DND-41 (cell line): ENCODE measurements at regions not wholly inside any gene's neighbourhood (a gene's known extent, or its start where the extent isn't known, plus 50 kb on each side); places are given as distances from the start of the nearest gene placed in this dataset.

Source experiments
- ATAC-seq: fragments of 200-7000 bp; cut with Tn5 transposase; 3 replicates; pipeline ENCODE4 v1.9.1; 2021; ENCODE audit warnings: low read depth; ENCODE audit not compliant: insufficient read depth
- DNase-seq: peaks from one replicate; pipeline ENCODE4 v3.0.0-alpha.2; 2020
- H2AFZ ChIP-seq: 2 replicates; pipeline ENCODE4 v1.6.0; 2012; ENCODE audit warnings: low read depth, low read length
- H3K27ac ChIP-seq: 2 replicates; pipeline ENCODE4 v1.5.1; 2012; ENCODE audit warnings: low read length, inconsistent platforms
- H3K27me3 ChIP-seq: fragments of 200-600 bp; sonication (generic); 2 replicates; pipeline ENCODE4 v1.6.0; 2012; ENCODE audit warnings: low read length, mild to moderate bottlenecking, inconsistent platforms; ENCODE audit not compliant: insufficient read depth, poor library complexity
- H3K36me3 ChIP-seq: 2 replicates; pipeline ENCODE4 v1.5.1; 2012; ENCODE audit warnings: low read length, inconsistent platforms; ENCODE audit not compliant: insufficient read depth
- H3K4me1 ChIP-seq: 2 replicates; pipeline ENCODE4 v1.5.1; 2012; ENCODE audit warnings: mild to moderate bottlenecking, low read length; ENCODE audit not compliant: insufficient read depth
- H3K4me2 ChIP-seq: 2 replicates; pipeline ENCODE4 v1.6.0; 2012; ENCODE audit warnings: mild to moderate bottlenecking, moderate library complexity, low read length, inconsistent platforms; ENCODE audit not compliant: insufficient read depth
- H3K4me3 ChIP-seq, 2 experiments: fragments of 200-600 bp in 1 of 2; shearing (Covaris generic) in 1 of 2; 2 replicates each; pipeline ENCODE4 v1.5.1; 2012 to 2016; ENCODE audit warnings: inconsistent platforms in 2 of 2, low read length in 2 of 2, mild to moderate bottlenecking in 2 of 2, low read depth in 1 of 2, moderate library complexity in 1 of 2
- H3K79me2 ChIP-seq: 2 replicates; pipeline ENCODE4 v1.6.0; 2012; ENCODE audit warnings: low read length, inconsistent platforms; ENCODE audit not compliant: insufficient read depth
- H3K9ac ChIP-seq: 2 replicates; pipeline ENCODE4 v1.6.0; 2012; ENCODE audit warnings: low read depth, mild to moderate bottlenecking, inconsistent platforms, low read length, moderate library complexity
- H3K9me3 ChIP-seq: 2 replicates; pipeline ENCODE4 v1.5.1; 2012; ENCODE audit warnings: low read length, moderate library complexity, mild to moderate bottlenecking, inconsistent platforms; ENCODE audit not compliant: insufficient read depth, severe bottlenecking
- H4K20me1 ChIP-seq: 2 replicates; pipeline ENCODE4 v1.6.0; 2012; ENCODE audit warnings: low read length; ENCODE audit not compliant: insufficient read depth
- EZH2 ChIP-seq: IDR thresholded peaks from 3 replicates; pipeline ENCODE4 v1.6.1; 2012; ENCODE audit warnings: borderline replicate concordance, low read depth, mild to moderate bottlenecking, moderate library complexity, low read length, inconsistent platforms; ENCODE audit not compliant: severe bottlenecking
- TF ChIP-seq, protein P1 (sequence below): IDR thresholded peaks from 2 replicates; pipeline ENCODE4 v1.5.1; 2012; ENCODE audit warnings: borderline replicate concordance, low read length, moderate library complexity, mild to moderate bottlenecking; ENCODE audit not compliant: poor library complexity, severe bottlenecking; ENCODE audit errors: extremely low read depth

- no peaks in the 10 kb centered on the region for H3K4me1 ChIP-seq
- no peaks in the 10 kb centered on the region for H3K9me3 ChIP-seq
- H3K9ac ChIP-seq: no peak overlapping the region
- H3K36me3 ChIP-seq: no peaks in the 10 kb centered on the region
- H3K27me3 ChIP-seq: no peaks in the 10 kb centered on the region
- TF ChIP-seq, protein P1, sequence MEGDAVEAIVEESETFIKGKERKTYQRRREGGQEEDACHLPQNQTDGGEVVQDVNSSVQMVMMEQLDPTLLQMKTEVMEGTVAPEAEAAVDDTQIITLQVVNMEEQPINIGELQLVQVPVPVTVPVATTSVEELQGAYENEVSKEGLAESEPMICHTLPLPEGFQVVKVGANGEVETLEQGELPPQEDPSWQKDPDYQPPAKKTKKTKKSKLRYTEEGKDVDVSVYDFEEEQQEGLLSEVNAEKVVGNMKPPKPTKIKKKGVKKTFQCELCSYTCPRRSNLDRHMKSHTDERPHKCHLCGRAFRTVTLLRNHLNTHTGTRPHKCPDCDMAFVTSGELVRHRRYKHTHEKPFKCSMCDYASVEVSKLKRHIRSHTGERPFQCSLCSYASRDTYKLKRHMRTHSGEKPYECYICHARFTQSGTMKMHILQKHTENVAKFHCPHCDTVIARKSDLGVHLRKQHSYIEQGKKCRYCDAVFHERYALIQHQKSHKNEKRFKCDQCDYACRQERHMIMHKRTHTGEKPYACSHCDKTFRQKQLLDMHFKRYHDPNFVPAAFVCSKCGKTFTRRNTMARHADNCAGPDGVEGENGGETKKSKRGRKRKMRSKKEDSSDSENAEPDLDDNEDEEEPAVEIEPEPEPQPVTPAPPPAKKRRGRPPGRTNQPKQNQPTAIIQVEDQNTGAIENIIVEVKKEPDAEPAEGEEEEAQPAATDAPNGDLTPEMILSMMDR: no peak
- no peak for TF ChIP-seq EZH2
- H4K20me1 ChIP-seq: no peaks in the 10 kb centered on the region
- no peak overlapping the region for H3K27ac ChIP-seq
- no peak overlapping the region for H3K4me3 ChIP-seq
- DNase-seq: no peak
- no peak overlapping the region for H2AFZ ChIP-seq
- H3K79me2 ChIP-seq: no peaks in the 10 kb centered on the region
- ATAC-seq: no peak
- no peak overlapping the region for H3K4me2 ChIP-seq
These were observed 1299.8 kb upstream of the WWC1 start for GRCh38 chr5:166991601-166992000.

GRCh38 chr5:166992108-166992507 lies 1299.3 kb upstream of the WWC1 start:
- no peaks in the 10 kb centered on the region for H4K20me1 ChIP-seq
- no peaks in the 10 kb centered on the region for H3K9me3 ChIP-seq
- H3K4me1 ChIP-seq: no peaks in the 10 kb centered on the region
- TF ChIP-seq, protein P1: no peak
- TF ChIP-seq EZH2: no peak
- H3K9ac ChIP-seq: no peak overlapping the region
- no peaks in the 10 kb centered on the region for H3K36me3 ChIP-seq
- H2AFZ ChIP-seq: no peak overlapping the region
- no peak overlapping the region for H3K4me3 ChIP-seq
- no peak for DNase-seq
- H3K4me2 ChIP-seq: no peak overlapping the region
- H3K27ac ChIP-seq: no peak overlapping the region
- ATAC-seq: no peak
- H3K79me2 ChIP-seq: no peaks in the 10 kb centered on the region
- H3K27me3 ChIP-seq: no peaks in the 10 kb centered on the region

DNA sequence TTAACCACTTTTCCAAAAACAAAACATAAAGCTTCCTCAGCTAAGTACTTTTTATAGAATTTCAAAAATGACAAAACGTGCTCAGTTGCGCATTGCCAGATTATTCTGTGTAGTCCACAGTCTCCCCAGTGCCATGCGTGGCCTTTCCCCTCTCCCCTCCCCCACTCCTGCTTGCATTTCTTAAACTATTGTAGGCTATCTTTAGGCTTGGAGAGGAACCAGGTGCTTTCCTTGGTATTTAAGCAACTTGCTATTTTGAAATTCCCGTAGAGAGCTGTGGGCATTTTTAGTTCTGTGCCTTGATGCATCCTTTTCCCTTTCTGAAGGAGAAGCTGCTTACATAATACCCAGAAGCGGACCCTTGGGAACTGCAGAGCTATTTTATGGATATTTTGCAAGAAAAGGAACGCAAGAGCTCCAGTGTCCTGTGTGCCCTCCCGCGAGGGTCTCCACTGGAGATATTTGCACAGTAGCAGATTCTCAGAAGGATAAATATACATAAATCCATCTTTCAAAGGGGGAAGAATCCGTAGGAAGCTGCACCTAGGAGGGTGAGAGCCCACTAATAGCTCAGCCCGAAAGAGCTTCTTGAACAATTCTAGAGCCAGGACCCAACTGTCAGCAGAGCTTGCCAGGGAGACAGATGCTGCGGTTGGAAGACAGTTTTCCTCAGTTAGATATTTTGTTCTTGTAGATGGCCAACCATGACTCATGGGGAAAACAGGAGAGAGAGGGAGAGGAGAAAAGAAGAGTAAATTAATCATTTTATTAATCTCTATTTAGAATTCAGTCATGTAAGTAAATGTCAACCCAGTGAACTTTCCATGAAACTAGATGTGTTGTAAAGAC lies 1298.3 kb upstream of the WWC1 start:
- no peaks in the 10 kb centered on the region for H3K79me2 ChIP-seq
- TF ChIP-seq, protein P1: no peak
- H4K20me1 ChIP-seq: no peaks in the 10 kb centered on the region
- no peaks in the 10 kb centered on the region for H3K27me3 ChIP-seq
- no peaks in the 10 kb centered on the region for H3K36me3 ChIP-seq
- no peaks in the 10 kb centered on the region for H3K4me1 ChIP-seq
- DNase-seq (no peak), ATAC-seq (no peak)
- no peak overlapping the region for H3K9ac ChIP-seq
- H3K4me3 ChIP-seq: no peak overlapping the region
- no peaks in the 10 kb centered on the region for H3K9me3 ChIP-seq
- H3K4me2 ChIP-seq: no peak overlapping the region
- no peak overlapping the region for H3K27ac ChIP-seq
- no peak overlapping the region for H2AFZ ChIP-seq
